Right atrium auricular region (tissue), 2 donors: ENCODE measurements at regions not wholly inside any gene's neighbourhood (a gene's known extent, or its start where the extent isn't known, plus 50 kb on each side); places are given as distances from the start of the nearest gene placed in this dataset.

Experiments used
- DNase-seq: peaks from one replicate; pipeline ENCODE4 v3.0.0-alpha.2; 2019; ENCODE audit warnings: low spot score
- H3K27ac ChIP-seq, 2 donors: fragments of 200-600 bp; sonication (generic); 1 replicate in 1 of 2; 2 replicates in 1 of 2; pipeline ENCODE4 v1.5.1; 2016 to 2019
- H3K27me3 ChIP-seq, 2 donors: fragments of 200-600 bp; sonication (generic); one replicate each; pipeline versions ENCODE4 v1.5.1 to v1.6.0; 2017 to 2019
- H3K36me3 ChIP-seq: fragments of 200-600 bp; sonication (generic); one replicate; pipeline ENCODE4 v1.5.1; 2016
- H3K4me1 ChIP-seq, 2 donors: fragments of 200-600 bp; sonication (generic); one replicate each; pipeline versions ENCODE4 v1.5.1 to v1.6.0; 2017 to 2019
- H3K4me3 ChIP-seq, 2 donors: fragments of 200-600 bp; sonication (generic); 1 replicate in 1 of 2; 2 replicates in 1 of 2; pipeline ENCODE4 v1.5.1; 2017 to 2019; ENCODE audit warnings: mild to moderate bottlenecking in 1 of 2, moderate library complexity in 1 of 2
- H3K9me3 ChIP-seq, 2 donors: fragments of 200-600 bp; sonication (generic); one replicate each; pipeline ENCODE4 v1.5.1; 2019
- CTCF ChIP-seq, 2 donors: fragments of 200-600 bp; sonication (generic); IDR thresholded peaks; one replicate each; pipeline ENCODE4 v1.5.1; 2019; ENCODE audit warnings: antibody characterized with exemption in 2 of 2

- Histone ChIP-seq H3K4me3 (no peak overlapping the region), H3K27me3 (no peaks in the 10 kb centered on the region), H3K36me3 (no peaks in the 10 kb centered on the region), H3K27ac (no peak overlapping the region), H3K4me1 (no peaks in the 10 kb centered on the region), H3K9me3 (no peaks in the 10 kb centered on the region)
- no peak for DNase-seq
- TF ChIP-seq CTCF (IDR thresholded peaks at IDR 0.05), result no peak
Measured at GRCh38 chr5:161084115-161084514, 232.1 kb upstream of the ATP10B start.

GRCh38 chr5:161078793-161079192, 226.8 kb upstream of the ATP10B start:
- no peaks in the 10 kb centered on the region for H3K36me3 ChIP-seq
- no peaks in the 10 kb centered on the region for H3K27me3 ChIP-seq
- DNase-seq, result no peak
- no peak for TF ChIP-seq CTCF (IDR thresholded peaks at IDR 0.05)
- H3K27ac ChIP-seq, result no peak overlapping the region
- H3K4me1 ChIP-seq, result no peaks in the 10 kb centered on the region
- H3K9me3 ChIP-seq, result no peaks in the 10 kb centered on the region
- no peak overlapping the region for H3K4me3 ChIP-seq

GRCh38 chr5:161077936-161078545, 226.0 kb upstream of the ATP10B start:
- TF ChIP-seq CTCF (IDR thresholded peaks at IDR 0.05), result no peak
- Histone ChIP-seq H3K36me3 (no peaks in the 10 kb centered on the region), H3K27me3 (no peaks in the 10 kb centered on the region), H3K4me3 (no peak overlapping the region), H3K9me3 (no peaks in the 10 kb centered on the region), H3K4me1 (no peaks in the 10 kb centered on the region), H3K27ac (no peak overlapping the region)
- no peak for DNase-seq

- Histone ChIP-seq H3K4me3 (no peak overlapping the region), H3K27ac (no peak overlapping the region), H3K9me3 (no peaks in the 10 kb centered on the region), H3K36me3 (no peaks in the 10 kb centered on the region), H3K27me3 (no peaks in the 10 kb centered on the region), H3K4me1 (no peaks in the 10 kb centered on the region)
- no peak for DNase-seq
- no peak for TF ChIP-seq CTCF (IDR thresholded peaks at IDR 0.05)
Measured at GRCh38 chr5:161077496-161077895, 225.5 kb upstream of the ATP10B start.

- no peaks in the 10 kb centered on the region for H3K27me3 ChIP-seq
- no peaks in the 10 kb centered on the region for H3K9me3 ChIP-seq
- no peak for DNase-seq
- no peak overlapping the region for H3K27ac ChIP-seq
- H3K4me3 ChIP-seq, result no peak overlapping the region
- H3K36me3 ChIP-seq, result no peaks in the 10 kb centered on the region
- TF ChIP-seq CTCF (IDR thresholded peaks at IDR 0.05), result no peak
- H3K4me1 ChIP-seq, result no peaks in the 10 kb centered on the region
Measured at GRCh38 chr5:161064781-161065180, 212.8 kb upstream of the ATP10B start.

- no peak overlapping the region for H3K27ac ChIP-seq
- no peak for DNase-seq
- no peaks in the 10 kb centered on the region for H3K9me3 ChIP-seq
- TF ChIP-seq CTCF (IDR thresholded peaks at IDR 0.05), result no peak
- H3K36me3 ChIP-seq, result no peaks in the 10 kb centered on the region
- no peak overlapping the region for H3K4me3 ChIP-seq
- H3K27me3 ChIP-seq, result no peaks in the 10 kb centered on the region
- no peaks in the 10 kb centered on the region for H3K4me1 ChIP-seq
Measured at GRCh38 chr5:161064297-161064696, 212.3 kb upstream of the ATP10B start.
